ENCODE measurements at regions not wholly inside any gene's neighbourhood (a gene's known extent, or its start where the extent isn't known, plus 50 kb on each side); places are given as distances from the start of the nearest gene placed in this dataset.

DNA sequence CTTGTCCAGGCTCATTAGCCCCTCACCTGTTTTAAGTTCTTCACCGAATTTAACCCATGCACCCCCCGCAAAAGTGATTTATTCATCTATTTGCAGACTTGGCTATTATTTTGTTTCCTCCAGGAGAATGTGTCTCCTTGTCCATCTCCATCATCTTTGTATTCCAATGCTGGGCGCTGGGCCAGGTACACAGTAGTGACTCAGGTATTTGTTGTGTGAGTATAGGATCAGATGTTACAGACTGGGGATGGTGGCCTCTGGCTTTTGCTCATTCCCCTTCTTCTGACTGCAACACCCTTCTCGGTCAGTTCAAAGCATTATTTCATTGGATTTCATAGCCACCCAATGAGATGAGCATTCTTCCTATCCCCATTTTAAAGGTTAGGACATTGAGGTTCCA is 408.2 kb downstream of the MN1 start:
- TF ChIP-seq, protein P1, sequence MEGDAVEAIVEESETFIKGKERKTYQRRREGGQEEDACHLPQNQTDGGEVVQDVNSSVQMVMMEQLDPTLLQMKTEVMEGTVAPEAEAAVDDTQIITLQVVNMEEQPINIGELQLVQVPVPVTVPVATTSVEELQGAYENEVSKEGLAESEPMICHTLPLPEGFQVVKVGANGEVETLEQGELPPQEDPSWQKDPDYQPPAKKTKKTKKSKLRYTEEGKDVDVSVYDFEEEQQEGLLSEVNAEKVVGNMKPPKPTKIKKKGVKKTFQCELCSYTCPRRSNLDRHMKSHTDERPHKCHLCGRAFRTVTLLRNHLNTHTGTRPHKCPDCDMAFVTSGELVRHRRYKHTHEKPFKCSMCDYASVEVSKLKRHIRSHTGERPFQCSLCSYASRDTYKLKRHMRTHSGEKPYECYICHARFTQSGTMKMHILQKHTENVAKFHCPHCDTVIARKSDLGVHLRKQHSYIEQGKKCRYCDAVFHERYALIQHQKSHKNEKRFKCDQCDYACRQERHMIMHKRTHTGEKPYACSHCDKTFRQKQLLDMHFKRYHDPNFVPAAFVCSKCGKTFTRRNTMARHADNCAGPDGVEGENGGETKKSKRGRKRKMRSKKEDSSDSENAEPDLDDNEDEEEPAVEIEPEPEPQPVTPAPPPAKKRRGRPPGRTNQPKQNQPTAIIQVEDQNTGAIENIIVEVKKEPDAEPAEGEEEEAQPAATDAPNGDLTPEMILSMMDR (IDR thresholded peaks at IDR 0.05) = no peak
- TF ChIP-seq POLR2A (IDR thresholded peaks at IDR 0.05) = no peak
